HG03439 (cell line): ENCODE measurements at regions not wholly inside any gene's neighbourhood (a gene's known extent, or its start where the extent isn't known, plus 50 kb on each side); places are given as distances from the start of the nearest gene placed in this dataset.
"Not testable (repeated sequence)": the region's sequence is repeated elsewhere in the genome, so short reads cannot be mapped to it uniquely, and the experiment has no call there.

Experiments
- ATAC-seq: cut with Tn5 transposase; IDR thresholded peaks from one replicate; pipeline ENCODE4 v1.9.1; 2021; ENCODE audit warnings: mild to moderate bottlenecking, moderate library complexity; ENCODE audit not compliant: unreplicated experiment

DNA sequence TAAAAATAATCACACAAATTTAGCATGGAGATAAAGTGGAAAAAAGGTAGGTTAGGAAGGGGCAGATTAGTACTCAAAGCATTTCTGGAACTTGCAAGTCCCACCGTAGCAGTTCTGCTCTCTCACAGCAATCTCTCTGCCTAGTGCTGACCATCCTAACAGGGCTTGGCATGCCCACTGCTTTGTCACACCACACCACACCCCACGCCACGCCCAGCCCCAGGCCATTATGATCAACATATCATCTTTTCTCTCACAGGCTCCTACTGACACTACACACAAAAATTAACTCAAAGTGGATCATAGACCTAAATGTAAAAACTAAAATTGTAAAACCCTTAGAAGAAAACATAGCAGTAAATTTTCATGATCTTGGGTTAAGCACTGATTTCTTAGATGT lies 273.7 kb downstream of the DAD1 start:
- no peak for ATAC-seq

DNA sequence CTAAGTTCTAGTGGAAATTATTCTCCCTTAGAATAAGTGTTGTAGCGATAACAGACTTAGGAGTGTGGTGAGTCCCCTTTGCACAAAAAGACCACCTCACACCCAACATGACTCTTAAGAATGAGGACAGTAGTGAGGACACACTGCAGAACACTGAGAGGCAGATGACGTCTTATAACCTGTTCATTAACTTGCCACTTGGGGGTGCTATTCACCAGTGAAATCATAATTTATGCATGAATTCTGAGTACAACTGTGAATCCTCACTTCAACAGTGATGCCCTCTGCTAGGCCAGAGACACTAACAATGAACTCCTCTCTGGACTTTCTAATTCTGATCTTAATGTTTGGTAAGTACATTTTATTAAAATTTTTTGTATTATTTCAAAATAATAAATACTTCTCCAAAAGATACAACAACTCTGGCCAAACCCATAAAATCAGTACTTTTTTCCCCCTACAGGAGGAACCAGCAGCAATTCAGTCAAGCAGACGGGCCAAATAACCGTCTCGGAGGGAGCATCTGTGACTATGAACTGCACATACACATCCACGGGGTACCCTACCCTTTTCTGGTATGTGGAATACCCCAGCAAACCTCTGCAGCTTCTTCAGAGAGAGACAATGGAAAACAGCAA lies 274.7 kb downstream of the DAD1 start:
- peak; percentile 84 for ATAC-seq

DNA sequence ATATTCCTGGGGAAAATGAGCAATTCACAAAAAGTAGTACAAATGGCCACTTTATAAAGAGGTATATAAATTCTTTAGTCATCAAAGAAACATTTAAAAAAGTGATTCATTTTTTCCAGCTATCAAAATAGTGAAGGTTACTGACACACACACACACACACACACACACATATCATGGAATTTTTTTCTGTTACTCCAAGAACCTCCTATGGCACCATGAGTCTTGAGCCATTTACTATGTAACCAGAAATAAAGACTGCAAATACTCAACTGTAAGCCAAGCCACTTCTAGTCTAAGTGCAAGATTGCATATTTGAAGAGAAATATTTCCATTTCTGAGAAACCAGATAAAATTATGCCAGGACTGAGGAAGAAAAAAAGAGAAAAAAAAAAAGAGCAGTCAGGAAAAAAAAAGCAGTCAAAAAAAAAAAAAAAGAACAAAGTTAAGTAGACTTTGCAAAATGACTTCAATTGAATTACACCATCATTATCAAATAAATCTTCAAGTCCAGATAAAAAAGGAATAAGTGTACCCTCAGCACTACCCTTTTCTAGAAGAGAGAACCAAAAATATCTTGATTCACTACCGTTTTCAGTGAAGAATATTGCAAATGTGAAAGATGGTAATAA lies 275.7 kb downstream of the DAD1 start:
- no peak for ATAC-seq

DNA sequence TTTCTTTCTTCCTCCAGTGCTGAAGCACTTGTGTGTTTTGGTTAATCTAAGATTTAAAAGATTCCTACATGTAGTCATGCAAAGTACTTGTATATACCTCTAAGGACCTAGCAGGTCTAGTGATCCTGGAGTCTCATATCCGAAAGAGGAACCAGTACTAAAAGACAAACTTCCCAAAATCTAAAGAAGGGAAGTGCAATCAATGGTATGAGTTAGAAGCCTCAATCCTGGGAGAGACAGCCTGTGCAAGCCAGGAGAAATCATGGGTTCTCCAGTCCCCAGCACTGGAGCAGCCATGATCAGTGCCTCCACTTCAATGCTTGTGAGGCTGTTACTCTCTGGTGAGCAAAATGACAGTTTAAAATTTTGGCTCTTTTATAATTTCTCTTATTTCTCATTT lies 277.4 kb downstream of the DAD1 start:
- ATAC-seq, result no peak

DNA sequence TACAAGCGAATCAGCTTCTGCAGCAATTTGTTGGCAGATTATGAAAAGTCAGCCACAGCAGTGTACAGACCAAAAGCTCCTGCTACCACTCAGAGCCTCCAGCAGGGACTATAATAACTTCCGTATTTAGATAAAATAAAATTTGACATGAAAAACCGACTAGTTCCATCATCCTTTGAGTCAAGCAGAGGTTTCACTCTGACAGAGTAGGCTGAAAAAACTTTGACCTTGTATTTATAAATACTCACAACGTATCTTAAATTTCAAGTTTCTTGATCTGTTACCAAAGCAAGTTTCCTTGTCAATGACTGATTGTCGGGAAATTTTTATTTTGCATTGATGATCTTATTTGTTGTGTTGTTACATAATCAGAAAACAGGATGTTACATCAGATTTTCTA lies 283.4 kb downstream of the DAD1 start:
- no peak for ATAC-seq

DNA sequence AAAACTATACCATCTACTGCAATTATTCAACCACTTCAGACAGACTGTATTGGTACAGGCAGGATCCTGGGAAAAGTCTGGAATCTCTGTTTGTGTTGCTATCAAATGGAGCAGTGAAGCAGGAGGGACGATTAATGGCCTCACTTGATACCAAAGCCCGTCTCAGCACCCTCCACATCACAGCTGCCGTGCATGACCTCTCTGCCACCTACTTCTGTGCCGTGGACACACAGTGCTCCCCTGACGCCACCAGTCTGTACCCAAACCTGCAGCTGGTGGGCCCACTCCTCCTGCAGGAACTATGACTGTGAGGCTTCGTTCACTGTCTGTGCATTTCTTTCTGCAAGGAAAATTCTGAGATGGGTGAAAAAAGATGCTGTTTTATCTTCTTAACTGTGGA lies 284.7 kb downstream of the DAD1 start:
- no peak for ATAC-seq

DNA sequence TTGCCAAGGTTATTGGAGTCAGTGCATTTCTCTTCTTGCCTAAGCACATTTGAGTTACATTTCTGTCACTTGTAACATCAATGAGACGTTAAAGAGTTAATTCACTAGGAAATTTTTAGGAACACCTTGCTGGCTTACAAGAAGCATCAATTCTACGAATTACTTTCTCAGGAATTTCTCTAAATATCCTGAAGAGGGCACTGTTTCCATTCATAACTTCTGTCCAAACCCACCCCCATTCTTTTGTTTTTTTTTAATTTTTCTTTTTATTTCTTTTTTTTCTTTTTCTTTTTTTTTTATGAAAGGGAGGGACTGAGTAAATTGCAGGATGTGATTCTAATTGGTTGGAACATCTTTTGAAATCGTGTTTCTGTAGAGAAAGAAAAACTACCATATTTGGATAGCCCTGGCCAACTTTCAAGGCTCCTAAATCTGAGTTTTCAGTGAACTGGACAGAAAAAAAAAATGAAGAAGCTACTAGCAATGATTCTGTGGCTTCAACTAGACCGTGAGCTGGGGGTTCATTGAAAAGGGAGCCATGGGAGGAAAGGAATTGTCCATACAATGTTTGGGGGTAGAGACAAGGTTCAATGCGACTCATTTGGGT lies 285.3 kb downstream of the DAD1 start:
- no peak for ATAC-seq

DNA sequence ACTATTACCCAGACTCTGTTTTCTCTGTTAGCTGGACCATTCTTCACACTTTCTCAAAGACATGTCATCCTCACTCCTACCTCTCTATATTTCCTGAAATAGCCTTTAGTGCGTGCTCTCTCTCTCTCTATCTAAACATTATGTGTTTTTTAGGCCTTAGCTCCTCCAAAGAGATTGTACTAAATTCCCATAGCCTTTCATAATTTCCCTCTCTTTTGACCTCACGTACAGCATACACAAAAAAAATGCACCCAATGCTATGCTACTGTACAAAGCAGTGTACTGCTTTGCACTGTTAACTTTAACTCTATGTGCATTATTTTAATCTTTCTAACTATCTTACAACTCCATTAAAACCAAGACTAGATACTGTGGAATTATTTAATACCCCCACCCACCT lies 288.4 kb downstream of the DAD1 start:
- no peak for ATAC-seq

DNA sequence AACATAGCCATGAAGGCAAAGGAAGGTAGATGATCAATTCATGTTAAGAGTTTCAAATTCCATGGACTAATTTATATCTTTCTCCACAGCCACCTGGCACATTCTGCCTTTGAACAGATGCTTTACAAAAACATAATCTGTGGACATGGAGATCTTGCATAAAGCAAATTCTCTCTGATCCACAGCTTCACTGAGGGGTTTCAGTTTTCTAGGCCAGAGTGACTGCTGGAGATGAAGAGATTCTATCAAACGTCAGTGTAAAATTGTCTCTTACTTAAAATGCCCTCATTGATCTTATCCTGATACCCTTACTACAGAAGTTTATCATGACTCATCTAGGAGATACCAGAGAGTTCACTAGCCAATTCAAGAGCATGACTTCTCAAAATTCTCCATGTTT lies 291.6 kb downstream of the DAD1 start:
- no peak for ATAC-seq

DNA sequence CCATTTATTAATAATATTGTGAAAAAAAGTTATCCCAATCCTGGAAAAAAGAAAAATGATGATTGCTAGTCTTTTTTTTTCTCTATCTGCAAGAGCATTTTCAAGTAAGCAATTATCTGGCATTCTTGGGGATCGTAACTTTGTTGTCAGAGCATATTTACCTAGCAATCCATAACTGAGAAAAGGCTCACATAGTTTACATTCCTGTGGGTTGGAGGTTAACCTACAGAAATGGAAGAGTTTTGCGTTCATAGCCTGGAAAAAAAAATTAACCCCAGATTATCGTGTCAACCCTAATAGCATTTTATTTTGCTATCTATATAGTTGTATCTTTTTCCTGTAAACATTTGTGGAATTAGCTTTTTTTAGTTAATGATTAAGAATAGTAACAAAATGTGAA lies 292.3 kb downstream of the DAD1 start:
- ATAC-seq, result no peak

DNA sequence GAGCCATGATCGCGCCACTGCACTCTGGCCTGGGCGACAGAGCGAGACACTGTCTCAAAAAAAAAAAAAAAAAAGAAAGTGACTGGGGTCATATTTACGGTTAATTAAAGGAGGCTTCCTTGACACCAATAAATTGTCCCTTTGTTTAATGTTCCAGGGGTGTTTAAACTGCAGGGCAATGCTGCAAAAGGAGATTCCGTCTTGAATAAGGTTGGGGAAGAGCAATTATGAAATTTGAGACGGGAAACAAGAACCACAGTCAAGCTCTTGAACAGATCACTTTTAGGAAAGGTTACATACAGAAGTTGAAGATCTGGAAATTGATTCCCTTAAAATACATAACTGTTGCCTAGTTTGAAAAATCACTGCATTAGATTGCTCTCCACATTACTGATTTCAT lies 292.9 kb downstream of the DAD1 start:
- no peak for ATAC-seq

DNA sequence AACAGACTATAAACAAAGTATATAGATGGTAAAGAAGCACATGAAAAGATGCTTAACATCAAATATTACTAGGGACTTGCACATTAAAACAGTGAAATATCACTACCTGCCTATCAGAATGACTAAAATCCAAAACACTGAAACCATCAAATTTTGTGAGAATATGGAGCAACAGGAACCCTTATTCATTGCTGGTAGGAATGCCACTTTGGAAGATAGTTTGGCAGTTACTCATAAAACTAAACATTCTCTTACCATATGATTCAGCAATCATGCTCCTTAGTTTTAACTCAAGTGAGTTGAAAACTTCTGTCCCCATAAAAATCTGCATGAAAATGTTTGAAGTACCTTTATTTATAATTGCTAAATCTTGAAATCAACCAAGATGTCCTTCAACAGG lies 297.6 kb downstream of the DAD1 start:
- ATAC-seq, result no peak

DNA sequence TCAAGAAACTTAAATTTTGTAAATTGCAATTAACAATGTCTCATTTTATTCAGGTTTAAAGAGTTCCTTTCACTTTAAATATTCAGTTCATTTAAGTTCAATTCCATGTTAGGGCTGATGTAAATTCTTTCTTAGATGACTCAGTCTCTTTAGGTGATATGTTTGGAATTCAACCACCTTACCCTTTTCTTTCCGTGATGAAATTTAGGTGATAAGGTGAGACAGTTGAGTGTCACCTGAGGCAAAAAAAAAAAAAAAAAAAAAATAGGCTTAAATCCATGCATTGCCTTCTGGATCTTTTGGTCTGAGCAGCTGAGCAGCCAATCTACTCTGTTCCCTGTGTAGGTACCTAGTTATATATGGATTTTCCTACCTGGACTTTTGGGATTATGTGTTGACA lies 299.5 kb downstream of the DAD1 start:
- no peak for ATAC-seq

DNA sequence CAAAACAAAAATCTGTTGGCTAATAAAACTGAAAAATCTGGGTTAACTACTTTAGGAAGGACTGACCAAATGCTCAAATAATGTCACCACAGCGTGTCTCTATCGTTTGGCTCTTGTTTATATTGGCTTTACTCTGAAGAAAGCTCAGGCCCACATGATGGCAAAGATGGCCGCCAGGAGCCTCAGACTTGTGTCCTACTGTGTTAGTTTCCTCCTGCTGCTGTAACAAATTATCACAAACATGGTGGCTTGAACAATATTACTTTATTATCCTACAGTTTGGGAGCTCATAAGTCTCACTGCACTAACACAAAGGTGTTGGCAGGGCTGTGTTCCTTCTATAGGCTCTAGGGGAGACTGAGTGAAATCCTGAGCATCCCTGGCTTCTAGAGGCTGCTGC lies 303.0 kb downstream of the DAD1 start:
- no peak for ATAC-seq

DNA sequence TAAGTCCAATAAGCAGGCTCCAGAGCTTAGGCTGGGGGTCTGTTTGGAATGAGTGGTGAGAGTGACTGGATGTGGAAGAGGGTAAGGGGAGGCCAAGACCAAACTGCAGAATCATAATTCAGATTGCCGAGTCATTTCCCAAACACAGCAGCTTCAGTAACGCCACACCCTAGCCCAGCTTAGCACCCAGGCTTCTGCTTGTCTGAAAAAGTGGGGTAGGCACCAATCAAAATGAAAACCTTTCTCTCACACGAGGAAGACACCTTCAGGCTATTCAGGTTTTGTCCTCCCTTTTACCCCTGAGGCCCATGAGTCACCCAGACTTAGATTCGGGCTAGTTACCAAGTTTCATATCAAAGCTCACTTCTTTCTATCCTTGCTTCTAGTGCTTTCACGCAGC lies 306.1 kb downstream of the DAD1 start:
- no peak for ATAC-seq

DNA sequence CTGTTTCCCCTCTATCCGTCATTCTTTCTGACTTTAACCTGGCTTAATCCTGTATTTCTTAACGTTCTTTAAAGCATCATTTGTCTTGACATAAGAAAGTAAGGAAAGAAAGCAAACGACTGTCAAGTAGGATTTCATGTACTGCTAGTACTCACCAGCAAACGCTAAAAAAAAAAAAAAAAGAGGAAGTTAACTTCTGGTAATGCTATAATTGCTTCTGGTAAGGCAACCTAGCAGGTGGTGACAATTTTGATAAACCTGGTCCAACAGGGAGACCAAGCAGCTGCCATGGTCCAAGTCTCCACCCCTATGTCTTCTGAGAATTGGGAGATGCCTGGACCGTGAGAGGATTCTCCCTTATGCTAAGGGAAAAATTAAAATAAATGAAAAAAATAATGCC lies 306.6 kb downstream of the DAD1 start:
- ATAC-seq, result no peak

DNA sequence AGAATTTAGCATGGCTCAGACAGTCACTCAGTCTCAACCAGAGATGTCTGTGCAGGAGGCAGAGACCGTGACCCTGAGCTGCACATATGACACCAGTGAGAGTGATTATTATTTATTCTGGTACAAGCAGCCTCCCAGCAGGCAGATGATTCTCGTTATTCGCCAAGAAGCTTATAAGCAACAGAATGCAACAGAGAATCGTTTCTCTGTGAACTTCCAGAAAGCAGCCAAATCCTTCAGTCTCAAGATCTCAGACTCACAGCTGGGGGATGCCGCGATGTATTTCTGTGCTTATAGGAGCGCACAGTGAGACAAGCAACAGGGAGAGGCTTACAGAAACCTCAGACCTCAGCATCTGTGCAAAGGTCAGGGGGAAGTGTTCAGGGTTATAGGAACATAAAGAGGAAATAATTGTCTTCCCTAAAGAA lies 307.6 kb downstream of the DAD1 start:
- ATAC-seq, result not testable (repeated sequence)

DNA sequence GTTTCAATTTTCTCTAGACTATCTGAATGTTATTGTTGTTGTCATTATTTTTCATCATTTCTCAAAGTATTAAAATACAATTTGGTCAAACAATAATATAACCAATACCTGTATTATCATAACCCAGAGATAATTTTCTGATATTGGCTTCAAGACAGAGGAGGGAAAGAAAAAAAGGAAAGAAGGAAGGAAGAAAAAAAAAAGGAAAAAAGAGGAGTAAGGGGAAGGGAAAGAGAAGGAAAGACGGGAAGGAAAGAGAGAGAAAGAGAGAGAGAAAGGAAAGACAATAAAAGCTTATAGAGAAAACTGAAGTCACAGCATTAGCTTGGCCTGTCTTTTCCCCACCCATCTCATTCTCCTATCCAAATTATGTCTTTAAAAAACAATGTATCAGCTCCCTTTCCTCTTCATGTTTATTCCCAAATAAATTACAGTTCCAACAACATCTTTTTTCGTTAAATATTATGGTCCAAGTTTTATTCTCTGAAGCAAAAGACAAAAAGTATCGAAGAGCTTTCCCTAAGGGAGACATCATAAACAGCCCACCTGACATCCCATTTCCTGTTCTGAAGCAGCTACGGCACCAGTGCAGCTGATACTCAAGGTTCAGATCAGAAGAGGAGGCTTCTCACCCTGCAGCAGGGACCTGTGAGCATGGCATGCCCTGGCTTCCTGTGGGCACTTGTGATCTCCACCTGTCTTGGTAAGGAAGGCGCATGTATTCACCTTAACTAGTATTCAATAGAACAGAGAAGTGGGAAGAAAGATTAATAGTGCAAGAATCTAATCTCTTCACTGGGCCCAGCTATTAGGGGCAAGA lies 308.3 kb downstream of the DAD1 start:
- no peak for ATAC-seq

DNA sequence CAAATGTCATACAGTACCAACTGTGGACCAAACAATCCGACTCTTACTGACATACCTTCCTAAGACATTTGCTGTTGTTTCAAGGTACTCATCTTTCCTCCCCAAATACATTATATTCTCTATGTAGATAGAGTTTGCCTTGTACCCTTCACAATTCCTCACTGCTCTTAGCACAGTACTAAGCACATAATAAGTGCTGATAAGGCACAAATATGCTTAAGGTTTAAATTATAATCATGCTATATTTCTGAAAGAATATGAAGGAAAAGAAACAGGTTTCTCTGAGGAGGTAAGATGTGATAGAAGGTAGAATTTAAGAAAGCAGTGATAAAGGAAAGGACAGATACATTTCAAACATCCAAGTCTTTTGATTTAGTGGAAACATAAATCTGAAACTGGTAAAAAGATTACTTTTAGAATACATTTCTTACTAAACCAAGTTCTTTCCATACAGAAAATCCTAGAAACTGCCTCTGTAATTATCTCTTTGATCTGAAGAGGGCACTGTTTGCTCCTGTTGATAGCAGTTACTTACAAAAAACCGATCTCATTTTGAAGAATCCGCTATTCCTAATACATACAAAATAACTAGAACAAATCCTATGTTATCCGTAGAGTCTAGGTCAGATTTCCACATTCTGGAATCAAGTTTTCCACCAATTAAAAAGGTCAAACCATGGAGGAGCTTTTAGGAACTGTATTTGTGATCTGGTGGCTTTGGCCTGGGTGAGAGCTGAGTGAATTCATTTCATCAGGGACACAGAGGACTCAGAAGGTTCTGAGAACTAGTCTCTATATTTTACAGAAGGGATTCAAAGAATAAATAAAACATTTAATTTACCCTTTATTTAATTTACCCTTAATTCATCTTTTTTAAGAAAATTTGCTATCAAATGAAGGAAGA lies 311.9 kb downstream of the DAD1 start:
- no peak for ATAC-seq

DNA sequence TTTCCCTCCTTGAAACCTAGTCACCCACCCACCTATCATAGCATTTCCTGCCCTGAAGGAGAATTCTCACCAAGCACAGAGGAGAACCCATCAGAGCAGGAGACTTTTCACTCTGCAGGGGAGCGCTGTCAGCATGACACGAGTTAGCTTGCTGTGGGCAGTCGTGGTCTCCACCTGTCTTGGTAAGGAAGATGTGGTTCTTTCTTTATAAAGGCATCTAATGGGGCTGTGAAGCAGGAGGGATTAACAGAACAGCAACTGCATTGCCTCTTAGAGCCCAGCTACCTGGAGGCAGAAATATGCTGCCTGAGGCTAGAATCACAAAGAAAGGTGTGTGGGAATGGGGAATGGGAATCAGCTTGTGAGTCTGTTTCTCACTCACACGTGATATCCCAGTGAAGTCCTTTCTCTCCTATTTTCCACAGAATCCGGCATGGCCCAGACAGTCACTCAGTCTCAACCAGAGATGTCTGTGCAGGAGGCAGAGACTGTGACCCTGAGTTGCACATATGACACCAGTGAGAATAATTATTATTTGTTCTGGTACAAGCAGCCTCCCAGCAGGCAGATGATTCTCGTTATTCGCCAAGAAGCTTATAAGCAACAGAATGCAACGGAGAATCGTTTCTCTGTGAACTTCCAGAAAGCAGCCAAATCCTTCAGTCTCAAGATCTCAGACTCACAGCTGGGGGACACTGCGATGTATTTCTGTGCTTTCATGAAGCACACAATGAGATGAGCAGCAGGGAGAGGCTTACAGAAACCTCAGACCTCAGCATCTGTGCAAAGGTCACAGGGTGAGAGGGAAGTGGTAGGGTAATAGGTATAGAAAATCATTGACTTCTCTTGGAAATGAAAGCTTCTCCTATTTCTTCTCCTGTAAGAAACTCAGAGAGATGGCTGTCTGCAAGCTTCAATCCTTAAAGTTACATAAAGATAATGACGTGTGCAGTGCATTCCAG lies 316.9 kb downstream of the DAD1 start:
- no peak for ATAC-seq
